ENCODE measurements at regions not wholly inside any gene's neighbourhood (a gene's known extent, or its start where the extent isn't known, plus 50 kb on each side); places are given as distances from the start of the nearest gene placed in this dataset.

- no peak for TF ChIP-seq ZFP3 (CRISPR knock-in tag; IDR thresholded peaks at IDR 0.05)
- TF ChIP-seq, protein P1, sequence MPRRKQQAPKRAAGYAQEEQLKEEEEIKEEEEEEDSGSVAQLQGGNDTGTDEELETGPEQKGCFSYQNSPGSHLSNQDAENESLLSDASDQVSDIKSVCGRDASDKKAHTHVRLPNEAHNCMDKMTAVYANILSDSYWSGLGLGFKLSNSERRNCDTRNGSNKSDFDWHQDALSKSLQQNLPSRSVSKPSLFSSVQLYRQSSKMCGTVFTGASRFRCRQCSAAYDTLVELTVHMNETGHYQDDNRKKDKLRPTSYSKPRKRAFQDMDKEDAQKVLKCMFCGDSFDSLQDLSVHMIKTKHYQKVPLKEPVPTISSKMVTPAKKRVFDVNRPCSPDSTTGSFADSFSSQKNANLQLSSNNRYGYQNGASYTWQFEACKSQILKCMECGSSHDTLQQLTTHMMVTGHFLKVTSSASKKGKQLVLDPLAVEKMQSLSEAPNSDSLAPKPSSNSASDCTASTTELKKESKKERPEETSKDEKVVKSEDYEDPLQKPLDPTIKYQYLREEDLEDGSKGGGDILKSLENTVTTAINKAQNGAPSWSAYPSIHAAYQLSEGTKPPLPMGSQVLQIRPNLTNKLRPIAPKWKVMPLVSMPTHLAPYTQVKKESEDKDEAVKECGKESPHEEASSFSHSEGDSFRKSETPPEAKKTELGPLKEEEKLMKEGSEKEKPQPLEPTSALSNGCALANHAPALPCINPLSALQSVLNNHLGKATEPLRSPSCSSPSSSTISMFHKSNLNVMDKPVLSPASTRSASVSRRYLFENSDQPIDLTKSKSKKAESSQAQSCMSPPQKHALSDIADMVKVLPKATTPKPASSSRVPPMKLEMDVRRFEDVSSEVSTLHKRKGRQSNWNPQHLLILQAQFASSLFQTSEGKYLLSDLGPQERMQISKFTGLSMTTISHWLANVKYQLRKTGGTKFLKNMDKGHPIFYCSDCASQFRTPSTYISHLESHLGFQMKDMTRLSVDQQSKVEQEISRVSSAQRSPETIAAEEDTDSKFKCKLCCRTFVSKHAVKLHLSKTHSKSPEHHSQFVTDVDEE (CRISPR knock-in tag; IDR thresholded peaks at IDR 0.05): no peak
- TF ChIP-seq SNAI2 (CRISPR knock-in tag; IDR thresholded peaks at IDR 0.05): no peak
- TF ChIP-seq ZC3H10 (CRISPR knock-in tag; IDR thresholded peaks at IDR 0.05): no peak
- no peak for TF ChIP-seq PATZ1 (CRISPR knock-in tag; IDR thresholded peaks at IDR 0.05; ENCODE audit: borderline replicate concordance)
- TF ChIP-seq GLIS3 (CRISPR knock-in tag; IDR thresholded peaks at IDR 0.05): no peak
- no peak for TF ChIP-seq POU6F1 (CRISPR knock-in tag; IDR thresholded peaks at IDR 0.05; ENCODE audit: borderline replicate concordance, low read depth)
- TF ChIP-seq ESRRG (CRISPR knock-in tag; IDR thresholded peaks at IDR 0.05): no peak
- no peak for TF ChIP-seq ARNTL (CRISPR knock-in tag; IDR thresholded peaks at IDR 0.05; ENCODE audit: borderline replicate concordance, low read depth)
- TF ChIP-seq CREB5 (CRISPR knock-in tag; IDR thresholded peaks at IDR 0.05; ENCODE audit: low read depth): no peak
- TF ChIP-seq ZFP30 (CRISPR knock-in tag; IDR thresholded peaks at IDR 0.05): no peak
These were observed 85.9 kb upstream of the PDE3A start for GRCh38 chr12:20282401-20282800.

Data from SK-N-SH treated with all-trans-retinoic acid at 6 μM for 48 hours (cell line).